B cell (primary cell): ENCODE measurements at regions not wholly inside any gene's neighbourhood (a gene's known extent, or its start where the extent isn't known, plus 50 kb on each side); places are given as distances from the start of the nearest gene placed in this dataset.
"Not testable (repeated sequence)": the region's sequence is repeated elsewhere in the genome, so short reads cannot be mapped to it uniquely, and the experiment has no call there.

ENCODE experiments used
- CTCF ChIP-seq: fragments of 200-600 bp; IDR thresholded peaks from one replicate; pipeline ENCODE4 v1.8.0; 2022; ENCODE audit warnings: antibody characterized with exemption, mild to moderate bottlenecking
- EZH2 ChIP-seq: IDR thresholded peaks from 2 replicates; pipeline ENCODE4 v1.6.1; 2012; ENCODE audit warnings: borderline replicate concordance, low read depth, mild to moderate bottlenecking, moderate library complexity, low read length; ENCODE audit not compliant: insufficient read depth, poor library complexity, severe bottlenecking

GRCh38 chr16:70037913-70038312 is 76.2 kb upstream of the PDPR start:
- TF ChIP-seq CTCF, EZH2: not testable (repeated sequence)
